Muscle of arm (tissue), 1 donor: ENCODE measurements at regions not wholly inside any gene's neighbourhood (a gene's known extent, or its start where the extent isn't known, plus 50 kb on each side); places are given as distances from the start of the nearest gene placed in this dataset.

Experiments used
- DNase-seq: peaks from one replicate; pipeline ENCODE4 v3.0.0-alpha.2; 2013

GRCh38 chr2:17069564-17069963 lies 403.9 kb upstream of the CYRIA start:
- no peak for DNase-seq

- no peak for DNase-seq
These were observed 402.4 kb upstream of the CYRIA start for GRCh38 chr2:17068021-17068420.

DNA sequence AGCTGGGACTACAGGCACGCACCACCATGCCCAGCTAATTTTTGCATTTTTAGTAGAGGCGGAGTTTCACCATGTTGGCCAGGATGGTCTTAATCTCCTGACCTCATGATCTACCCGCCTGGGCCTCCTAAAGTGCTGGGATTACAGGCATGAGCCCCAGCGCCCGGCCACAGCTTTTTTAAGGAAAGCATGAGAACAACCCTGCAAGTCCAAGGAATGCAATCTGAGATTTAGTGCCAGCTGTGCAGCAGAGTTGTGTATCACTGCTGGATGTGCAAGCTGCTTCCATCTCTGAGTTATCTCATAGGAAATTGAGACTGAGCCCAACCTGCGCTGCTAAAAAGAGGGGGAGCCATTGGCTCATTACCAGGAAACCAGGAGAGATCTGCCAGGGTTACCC lies 399.9 kb upstream of the CYRIA start:
- no peak for DNase-seq

DNA sequence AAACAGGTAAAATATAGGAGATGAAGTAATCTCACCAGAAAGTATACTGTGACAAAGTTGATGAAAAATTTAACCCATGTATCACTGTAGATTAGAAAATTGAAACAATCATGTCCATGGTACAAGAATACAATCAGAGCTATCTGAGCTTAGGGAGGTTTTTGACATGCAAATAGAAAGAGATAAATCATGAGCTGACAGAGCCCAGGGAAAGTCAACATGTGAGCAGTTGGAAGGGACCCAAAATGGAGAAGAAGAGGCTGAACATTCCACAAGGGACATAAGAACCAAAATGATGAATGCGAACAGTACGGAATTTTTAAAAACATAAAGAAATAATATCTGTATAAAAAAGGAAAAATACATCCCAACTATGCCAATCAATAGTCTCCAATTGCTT lies 395.4 kb upstream of the CYRIA start:
- no peak for DNase-seq

- DNase-seq = no peak
These were observed 393.8 kb upstream of the CYRIA start for GRCh38 chr2:17059458-17059857.

- no peak for DNase-seq
These were observed 393.3 kb upstream of the CYRIA start for GRCh38 chr2:17058772-17059402.

- no peak for DNase-seq
These were observed 391.7 kb upstream of the CYRIA start for GRCh38 chr2:17057109-17058017.

DNA sequence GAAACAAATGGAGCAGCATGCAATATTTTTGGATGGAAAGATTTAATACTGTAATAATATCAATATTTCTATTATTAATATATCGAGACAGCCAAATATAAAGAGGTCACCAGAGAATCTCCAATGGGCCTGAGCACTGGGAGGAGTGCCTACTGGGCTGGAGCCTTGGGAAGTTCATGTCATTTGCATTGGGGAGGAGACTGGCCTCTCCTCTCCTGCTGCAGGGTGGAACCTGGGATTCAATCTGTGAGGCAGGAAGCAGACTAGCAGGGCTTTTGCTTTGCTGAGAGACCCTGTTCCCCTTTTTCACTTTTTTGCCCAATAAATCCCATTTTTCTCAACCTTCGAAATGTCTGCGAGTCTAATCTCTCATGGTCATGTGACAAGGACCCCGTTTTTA lies 390.6 kb upstream of the CYRIA start:
- DNase-seq = no peak

DNA sequence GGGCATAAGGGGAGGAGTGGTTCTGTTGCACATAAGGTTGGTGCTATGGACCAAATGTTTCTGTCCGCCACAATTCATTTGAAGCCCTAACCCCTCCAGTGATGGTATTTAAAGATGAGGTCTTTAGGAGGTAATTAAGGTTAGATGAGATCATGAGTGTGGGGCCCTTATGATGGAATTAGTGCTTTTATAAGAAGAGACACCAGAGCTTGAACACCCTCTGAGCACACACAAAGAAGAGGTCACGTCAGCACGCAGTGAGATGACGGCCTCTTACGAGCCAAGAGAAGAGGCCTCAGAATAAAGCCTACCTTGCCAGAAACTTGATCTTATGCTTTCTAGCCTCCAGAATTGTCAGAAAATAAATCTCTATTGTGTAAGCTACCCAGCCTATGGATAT lies 386.4 kb upstream of the CYRIA start:
- no peak for DNase-seq

DNA sequence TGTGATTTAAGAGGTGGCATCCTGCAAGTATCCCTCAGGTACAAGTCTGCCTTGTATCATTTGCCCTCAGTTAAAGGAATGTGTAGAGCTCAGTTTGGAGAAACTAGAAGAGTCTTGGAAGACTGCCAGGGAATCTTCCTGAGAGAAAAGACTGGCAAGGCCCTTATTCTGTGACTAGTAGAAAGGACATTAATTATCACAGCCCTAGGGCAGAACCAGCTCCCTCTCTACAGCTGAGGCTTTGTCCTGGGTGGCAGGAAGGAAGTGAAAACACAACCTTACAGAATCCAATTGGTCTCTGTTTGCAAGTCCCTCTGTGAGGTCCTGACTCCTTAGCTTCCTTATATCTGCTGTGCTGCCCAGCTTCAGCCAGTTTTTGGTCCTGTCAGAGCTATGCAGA lies 385.9 kb upstream of the CYRIA start:
- DNase-seq = no peak

DNA sequence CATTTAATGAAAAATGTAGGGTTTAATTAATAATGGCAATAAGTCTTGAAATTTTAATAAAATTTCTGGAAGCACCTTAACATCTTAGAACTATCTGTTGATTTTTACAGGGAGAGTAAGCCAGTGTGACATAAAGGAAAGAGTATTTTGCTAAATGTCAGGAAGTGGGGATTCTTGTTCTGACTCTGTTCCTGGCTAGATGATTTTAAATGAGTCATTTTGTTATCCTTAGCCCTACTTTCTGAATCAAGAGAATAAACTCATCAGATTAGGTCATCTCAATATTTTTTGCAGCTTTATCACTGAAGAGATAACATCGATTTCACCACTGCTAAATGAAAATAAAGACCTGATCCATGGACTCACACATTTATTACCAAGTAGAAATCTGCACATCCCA lies 377.5 kb upstream of the CYRIA start:
- no peak for DNase-seq

- DNase-seq = no peak
These were observed 370.7 kb upstream of the CYRIA start for GRCh38 chr2:17036361-17036760.

- no peak for DNase-seq
These were observed 369.4 kb upstream of the CYRIA start for GRCh38 chr2:17035010-17035409.

DNA sequence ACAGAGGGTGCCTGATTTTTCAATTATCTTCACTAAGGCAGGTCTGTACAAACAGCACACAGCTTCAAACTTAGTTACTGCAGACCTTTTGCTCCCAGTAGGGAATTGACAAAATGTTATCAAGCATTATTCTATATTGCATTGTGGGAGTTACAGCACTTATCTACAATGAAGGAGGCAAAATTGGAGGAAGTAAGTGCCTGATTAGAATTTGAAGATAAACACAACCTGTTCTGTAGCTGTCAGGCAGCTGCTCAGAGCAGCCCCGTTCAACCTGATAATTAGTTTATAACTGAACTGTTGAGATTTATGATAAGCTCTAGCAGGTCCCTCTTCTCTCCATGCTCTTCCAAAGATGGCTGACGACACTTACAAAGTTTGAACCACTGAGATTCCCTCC lies 364.4 kb upstream of the CYRIA start:
- no peak for DNase-seq

DNA sequence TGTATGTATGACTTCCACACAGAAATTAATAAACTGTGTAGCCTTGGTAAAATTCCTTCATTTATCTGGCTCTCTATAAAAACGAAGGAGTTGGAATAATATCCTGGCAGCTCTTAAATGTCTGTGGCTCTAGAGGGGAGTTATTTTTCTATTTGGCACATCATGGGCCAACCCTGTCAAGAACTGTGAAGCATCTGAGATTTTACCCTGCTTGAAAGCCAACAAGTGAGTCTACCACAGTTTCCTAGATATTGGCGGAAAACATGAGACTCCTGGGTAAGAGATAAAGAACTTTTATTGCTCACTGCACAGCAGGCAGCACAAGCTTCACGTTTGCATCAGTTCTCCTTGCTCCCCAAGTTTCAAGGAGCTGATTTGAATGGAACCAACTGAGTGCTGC lies 346.7 kb upstream of the CYRIA start:
- DNase-seq = no peak

- DNase-seq = no peak
These were observed 344.5 kb upstream of the CYRIA start for GRCh38 chr2:17010104-17010503.

DNA sequence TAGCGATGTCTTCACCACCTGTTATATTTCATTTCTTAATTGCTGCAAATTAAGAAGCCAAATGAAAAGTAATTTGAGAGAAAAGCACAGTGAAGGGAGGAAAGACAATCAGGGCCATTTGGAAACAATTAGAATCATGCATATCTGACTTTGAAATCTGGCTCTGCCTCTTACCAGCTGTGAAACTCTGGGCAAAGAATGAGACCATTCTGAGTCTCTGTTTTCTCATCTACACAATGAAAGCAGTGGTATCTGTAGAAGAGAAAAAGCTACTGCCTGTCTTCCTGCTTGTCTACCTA lies 334.5 kb upstream of the CYRIA start:
- DNase-seq = no peak

DNA sequence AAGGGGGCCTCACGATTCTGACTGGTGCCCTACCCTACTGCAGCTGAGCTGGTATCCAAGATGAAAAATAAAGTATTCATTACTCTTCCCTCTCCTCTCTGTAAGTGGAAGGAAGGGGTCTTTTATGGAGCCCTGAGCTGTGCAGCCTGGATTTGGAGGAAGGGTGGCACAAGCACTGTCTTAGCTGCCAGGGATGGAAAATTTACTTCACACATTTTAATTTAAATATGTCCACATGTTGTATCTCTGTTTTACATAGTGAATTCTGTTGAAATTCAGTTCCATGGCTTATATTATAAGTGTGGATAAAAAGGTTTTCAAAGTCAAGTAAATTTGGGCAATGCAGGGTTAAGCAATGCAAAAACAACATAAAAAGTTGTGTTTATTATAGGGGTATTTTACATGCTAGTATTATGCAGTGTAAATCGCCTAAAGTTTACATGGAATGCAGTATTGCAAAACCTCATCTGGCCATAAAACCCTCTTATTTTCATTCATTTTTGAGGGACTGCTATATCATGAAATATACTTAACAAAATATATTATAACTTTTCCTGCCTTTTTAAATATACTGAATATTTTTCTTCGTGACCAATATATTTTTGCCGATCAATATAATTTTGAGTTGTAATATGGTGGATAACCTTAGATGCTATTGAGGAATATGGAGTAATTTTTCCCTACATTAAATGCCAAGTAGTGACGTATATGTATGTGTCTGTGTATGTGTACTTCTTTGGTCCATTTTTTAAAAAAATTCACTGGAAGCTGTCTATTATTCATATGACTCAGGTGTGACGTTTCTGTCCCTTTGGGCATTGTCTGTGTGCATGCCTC lies 333.9 kb upstream of the CYRIA start:
- DNase-seq = no peak

DNA sequence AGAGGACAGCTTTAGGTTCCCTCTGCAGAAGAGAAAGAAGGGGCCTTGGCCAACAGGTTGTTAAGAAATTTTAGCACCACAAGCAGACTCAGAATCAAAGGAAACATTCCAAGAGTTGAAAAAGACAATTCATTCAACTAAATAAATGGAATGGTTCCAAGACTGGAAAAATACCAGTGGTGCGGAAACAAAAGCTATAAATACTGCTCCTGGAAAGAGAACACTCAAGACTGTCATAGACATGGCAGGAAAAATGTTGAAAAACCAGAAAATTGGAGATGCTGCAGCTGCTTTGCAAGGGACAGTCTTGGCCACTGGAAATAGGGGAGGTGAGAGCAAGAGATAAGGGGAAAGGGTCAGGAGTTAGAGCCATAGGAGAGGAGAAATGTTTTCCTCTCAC lies 312.7 kb upstream of the CYRIA start:
- no peak for DNase-seq

DNA sequence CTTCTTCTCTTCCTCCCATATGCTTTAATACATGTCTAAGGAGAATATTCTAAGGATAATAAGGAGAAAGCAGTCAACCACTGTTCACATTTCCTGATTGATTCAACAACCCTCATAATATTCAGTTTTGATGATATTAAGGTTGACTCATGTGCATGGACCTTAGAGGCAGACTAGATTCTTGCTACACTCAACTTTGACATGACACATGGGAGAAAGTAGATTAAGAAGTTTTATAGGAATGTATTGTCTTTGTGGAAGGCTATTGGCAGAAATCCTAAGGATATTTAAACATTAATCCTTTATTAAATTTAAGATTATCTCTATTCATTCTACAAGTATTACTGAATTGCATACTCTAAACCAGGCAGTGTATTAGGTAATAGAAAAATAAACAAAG lies 309.1 kb upstream of the CYRIA start:
- no peak for DNase-seq

DNA sequence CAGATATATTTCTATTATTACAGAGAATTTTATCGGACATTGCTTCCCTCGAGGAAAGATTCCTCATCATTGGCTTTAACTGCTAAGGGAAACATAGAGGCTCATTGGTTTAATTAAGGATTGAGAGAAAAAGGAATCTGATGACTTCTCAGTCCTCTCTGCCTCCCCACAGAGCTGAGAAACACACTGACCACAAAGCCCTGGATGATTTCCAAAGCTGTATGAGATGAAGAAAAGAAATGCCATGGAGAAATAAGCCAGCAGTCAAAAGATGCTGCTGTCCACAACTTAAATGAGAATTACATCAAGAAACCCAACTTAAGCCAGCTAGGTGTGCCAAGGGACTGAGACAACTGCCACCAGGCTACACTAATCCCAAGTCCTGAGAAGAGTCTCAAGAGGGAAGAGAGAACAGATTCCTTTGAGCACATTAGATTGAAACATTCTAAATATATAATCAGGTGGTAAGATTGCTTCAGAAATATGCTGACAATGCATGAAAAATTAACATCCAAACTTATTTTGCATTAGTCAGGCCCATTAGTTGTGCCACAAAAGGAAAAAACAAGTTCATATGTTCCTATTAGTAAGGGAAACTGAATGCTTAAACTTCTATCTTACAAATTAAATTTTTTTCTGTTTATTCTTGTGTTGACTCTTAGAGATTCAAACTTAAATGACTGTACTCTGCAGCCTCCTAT lies 308.1 kb upstream of the CYRIA start:
- no peak for DNase-seq

- no peak for DNase-seq
These were observed 306.6 kb upstream of the CYRIA start for GRCh38 chr2:16972276-16972675.
